ENCODE measurements at regions not wholly inside any gene's neighbourhood (a gene's known extent, or its start where the extent isn't known, plus 50 kb on each side); places are given as distances from the start of the nearest gene placed in this dataset.

DNA sequence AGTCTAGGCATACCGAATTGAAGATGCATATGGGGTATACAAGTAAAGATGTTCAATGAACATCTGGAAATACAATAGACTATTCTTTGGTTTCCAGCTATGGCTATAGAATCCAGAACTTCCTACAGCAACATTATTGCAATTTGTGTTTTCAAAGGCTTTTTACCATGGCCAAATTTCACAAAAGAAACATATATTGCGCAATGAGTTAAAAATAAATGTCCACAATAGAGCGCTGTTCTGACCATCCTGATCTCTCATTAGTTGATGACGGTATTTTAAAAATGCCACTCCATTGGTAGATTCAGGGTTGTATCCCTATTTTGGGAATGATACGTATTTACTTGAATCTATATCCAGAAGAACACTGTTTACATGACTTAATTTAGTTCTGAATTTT, 139.2 kb downstream of the LINC00632 start:
- ATAC-seq, result no peak
- TF ChIP-seq PPARA (CRISPR knock-in tag; IDR thresholded peaks at IDR 0.05; ENCODE audit: borderline replicate concordance), result no peak
- no peak for TF ChIP-seq ZC3H10 (CRISPR knock-in tag; IDR thresholded peaks at IDR 0.05)
- TF ChIP-seq TOX (CRISPR knock-in tag; IDR thresholded peaks at IDR 0.05; ENCODE audit: borderline replicate concordance), result no peak
- no peak for TF ChIP-seq ZNF8 (CRISPR knock-in tag; IDR thresholded peaks at IDR 0.05)
- no peak for TF ChIP-seq ZFP30 (CRISPR knock-in tag; IDR thresholded peaks at IDR 0.05)
- TF ChIP-seq, protein P1, sequence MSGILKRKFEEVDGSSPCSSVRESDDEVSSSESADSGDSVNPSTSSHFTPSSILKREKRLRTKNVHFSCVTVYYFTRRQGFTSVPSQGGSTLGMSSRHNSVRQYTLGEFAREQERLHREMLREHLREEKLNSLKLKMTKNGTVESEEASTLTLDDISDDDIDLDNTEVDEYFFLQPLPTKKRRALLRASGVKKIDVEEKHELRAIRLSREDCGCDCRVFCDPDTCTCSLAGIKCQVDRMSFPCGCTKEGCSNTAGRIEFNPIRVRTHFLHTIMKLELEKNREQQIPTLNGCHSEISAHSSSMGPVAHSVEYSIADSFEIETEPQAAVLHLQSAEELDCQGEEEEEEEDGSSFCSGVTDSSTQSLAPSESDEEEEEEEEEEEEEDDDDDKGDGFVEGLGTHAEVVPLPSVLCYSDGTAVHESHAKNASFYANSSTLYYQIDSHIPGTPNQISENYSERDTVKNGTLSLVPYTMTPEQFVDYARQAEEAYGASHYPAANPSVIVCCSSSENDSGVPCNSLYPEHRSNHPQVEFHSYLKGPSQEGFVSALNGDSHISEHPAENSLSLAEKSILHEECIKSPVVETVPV (CRISPR knock-in tag; IDR thresholded peaks at IDR 0.05), result no peak
- TF ChIP-seq, protein P2, sequence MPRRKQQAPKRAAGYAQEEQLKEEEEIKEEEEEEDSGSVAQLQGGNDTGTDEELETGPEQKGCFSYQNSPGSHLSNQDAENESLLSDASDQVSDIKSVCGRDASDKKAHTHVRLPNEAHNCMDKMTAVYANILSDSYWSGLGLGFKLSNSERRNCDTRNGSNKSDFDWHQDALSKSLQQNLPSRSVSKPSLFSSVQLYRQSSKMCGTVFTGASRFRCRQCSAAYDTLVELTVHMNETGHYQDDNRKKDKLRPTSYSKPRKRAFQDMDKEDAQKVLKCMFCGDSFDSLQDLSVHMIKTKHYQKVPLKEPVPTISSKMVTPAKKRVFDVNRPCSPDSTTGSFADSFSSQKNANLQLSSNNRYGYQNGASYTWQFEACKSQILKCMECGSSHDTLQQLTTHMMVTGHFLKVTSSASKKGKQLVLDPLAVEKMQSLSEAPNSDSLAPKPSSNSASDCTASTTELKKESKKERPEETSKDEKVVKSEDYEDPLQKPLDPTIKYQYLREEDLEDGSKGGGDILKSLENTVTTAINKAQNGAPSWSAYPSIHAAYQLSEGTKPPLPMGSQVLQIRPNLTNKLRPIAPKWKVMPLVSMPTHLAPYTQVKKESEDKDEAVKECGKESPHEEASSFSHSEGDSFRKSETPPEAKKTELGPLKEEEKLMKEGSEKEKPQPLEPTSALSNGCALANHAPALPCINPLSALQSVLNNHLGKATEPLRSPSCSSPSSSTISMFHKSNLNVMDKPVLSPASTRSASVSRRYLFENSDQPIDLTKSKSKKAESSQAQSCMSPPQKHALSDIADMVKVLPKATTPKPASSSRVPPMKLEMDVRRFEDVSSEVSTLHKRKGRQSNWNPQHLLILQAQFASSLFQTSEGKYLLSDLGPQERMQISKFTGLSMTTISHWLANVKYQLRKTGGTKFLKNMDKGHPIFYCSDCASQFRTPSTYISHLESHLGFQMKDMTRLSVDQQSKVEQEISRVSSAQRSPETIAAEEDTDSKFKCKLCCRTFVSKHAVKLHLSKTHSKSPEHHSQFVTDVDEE (CRISPR knock-in tag; IDR thresholded peaks at IDR 0.05), result no peak
- TF ChIP-seq, protein P3, sequence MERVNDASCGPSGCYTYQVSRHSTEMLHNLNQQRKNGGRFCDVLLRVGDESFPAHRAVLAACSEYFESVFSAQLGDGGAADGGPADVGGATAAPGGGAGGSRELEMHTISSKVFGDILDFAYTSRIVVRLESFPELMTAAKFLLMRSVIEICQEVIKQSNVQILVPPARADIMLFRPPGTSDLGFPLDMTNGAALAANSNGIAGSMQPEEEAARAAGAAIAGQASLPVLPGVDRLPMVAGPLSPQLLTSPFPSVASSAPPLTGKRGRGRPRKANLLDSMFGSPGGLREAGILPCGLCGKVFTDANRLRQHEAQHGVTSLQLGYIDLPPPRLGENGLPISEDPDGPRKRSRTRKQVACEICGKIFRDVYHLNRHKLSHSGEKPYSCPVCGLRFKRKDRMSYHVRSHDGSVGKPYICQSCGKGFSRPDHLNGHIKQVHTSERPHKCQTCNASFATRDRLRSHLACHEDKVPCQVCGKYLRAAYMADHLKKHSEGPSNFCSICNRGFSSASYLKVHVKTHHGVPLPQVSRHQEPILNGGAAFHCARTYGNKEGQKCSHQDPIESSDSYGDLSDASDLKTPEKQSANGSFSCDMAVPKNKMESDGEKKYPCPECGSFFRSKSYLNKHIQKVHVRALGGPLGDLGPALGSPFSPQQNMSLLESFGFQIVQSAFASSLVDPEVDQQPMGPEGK (CRISPR knock-in tag; IDR thresholded peaks at IDR 0.05; ENCODE audit: borderline replicate concordance), result no peak
- TF ChIP-seq SNAI2 (CRISPR knock-in tag; IDR thresholded peaks at IDR 0.05), result no peak
- no peak for TF ChIP-seq CSDC2 (CRISPR knock-in tag; IDR thresholded peaks at IDR 0.05)
- no peak for TF ChIP-seq ESRRG (CRISPR knock-in tag; IDR thresholded peaks at IDR 0.05)
- TF ChIP-seq CREB5 (CRISPR knock-in tag; IDR thresholded peaks at IDR 0.05; ENCODE audit: low read depth), result no peak

DNA sequence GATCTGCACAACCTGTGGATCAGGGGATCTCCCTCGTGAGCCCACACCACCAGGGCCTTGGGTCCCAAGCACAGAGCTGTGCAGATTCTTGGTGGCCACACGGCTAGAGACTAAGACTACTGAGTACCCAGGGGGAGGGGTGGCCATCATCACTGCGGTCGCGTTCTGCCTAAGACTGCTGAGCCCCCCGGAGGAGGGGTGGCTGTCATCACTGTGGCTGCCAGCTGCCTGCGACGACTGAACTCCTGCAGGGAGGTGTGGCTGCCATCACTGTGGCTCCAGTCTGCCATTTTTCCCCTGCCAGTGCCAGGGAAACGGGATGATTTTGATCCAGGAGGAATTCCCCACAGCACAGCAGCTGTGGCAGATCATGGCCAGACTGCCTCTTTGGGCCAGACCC, 141.7 kb upstream of the SPANXB1 start:
- no peak for ATAC-seq
- TF ChIP-seq ISL1 (CRISPR knock-in tag; IDR thresholded peaks at IDR 0.05), result no peak
- no peak for TF ChIP-seq ZFP30 (CRISPR knock-in tag; IDR thresholded peaks at IDR 0.05)
- TF ChIP-seq, protein P4, sequence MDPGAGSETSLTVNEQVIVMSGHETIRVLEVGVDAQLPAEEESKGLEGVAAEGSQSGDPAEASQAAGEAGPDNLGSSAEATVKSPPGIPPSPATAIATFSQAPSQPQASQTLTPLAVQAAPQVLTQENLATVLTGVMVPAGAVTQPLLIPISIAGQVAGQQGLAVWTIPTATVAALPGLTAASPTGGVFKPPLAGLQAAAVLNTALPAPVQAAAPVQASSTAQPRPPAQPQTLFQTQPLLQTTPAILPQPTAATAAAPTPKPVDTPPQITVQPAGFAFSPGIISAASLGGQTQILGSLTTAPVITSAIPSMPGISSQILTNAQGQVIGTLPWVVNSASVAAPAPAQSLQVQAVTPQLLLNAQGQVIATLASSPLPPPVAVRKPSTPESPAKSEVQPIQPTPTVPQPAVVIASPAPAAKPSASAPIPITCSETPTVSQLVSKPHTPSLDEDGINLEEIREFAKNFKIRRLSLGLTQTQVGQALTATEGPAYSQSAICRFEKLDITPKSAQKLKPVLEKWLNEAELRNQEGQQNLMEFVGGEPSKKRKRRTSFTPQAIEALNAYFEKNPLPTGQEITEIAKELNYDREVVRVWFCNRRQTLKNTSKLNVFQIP (CRISPR knock-in tag; IDR thresholded peaks at IDR 0.05; ENCODE audit: borderline replicate concordance, low read depth), result no peak
- TF ChIP-seq ESRRG (CRISPR knock-in tag; IDR thresholded peaks at IDR 0.05), result no peak
- TF ChIP-seq, protein P1 (CRISPR knock-in tag; IDR thresholded peaks at IDR 0.05), result no peak
- no peak for TF ChIP-seq PPARA (CRISPR knock-in tag; IDR thresholded peaks at IDR 0.05; ENCODE audit: borderline replicate concordance)
- no peak for TF ChIP-seq SNAI2 (CRISPR knock-in tag; IDR thresholded peaks at IDR 0.05)
- TF ChIP-seq ZNF8 (CRISPR knock-in tag; IDR thresholded peaks at IDR 0.05), result no peak
- TF ChIP-seq ZC3H10 (CRISPR knock-in tag; IDR thresholded peaks at IDR 0.05), result no peak

DNA sequence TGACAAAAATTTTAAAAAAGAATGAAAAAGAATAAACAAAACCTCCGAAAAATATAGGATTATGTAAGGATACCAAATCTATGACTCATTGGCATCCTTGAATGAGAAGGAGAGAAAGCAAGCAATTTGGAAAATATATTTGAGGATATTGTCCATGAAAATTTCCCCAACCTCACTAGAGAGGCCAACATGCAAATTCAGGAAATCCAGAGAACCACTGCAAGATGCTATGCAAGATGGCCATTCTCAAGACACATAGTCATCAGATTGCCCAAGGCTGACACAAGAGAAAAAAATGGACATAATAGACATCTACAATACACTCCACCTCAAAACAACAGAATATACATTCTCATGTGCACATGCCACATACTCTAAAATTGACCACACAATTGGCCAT, 135.9 kb upstream of the SPANXB1 start:
- ATAC-seq, result no peak
- no peak for TF ChIP-seq ARNTL (CRISPR knock-in tag; IDR thresholded peaks at IDR 0.05; ENCODE audit: borderline replicate concordance, low read depth)
- TF ChIP-seq RARB (CRISPR knock-in tag; IDR thresholded peaks at IDR 0.05), result no peak
- no peak for TF ChIP-seq SNAI2 (CRISPR knock-in tag; IDR thresholded peaks at IDR 0.05)
- TF ChIP-seq ZNF70 (CRISPR knock-in tag; IDR thresholded peaks at IDR 0.05), result no peak
- TF ChIP-seq ESRRG (CRISPR knock-in tag; IDR thresholded peaks at IDR 0.05), result no peak
- no peak for TF ChIP-seq PPARA (CRISPR knock-in tag; IDR thresholded peaks at IDR 0.05; ENCODE audit: borderline replicate concordance)
- no peak for TF ChIP-seq BACH2 (CRISPR knock-in tag; IDR thresholded peaks at IDR 0.05; ENCODE audit: borderline replicate concordance)
- TF ChIP-seq, protein P2 (CRISPR knock-in tag; IDR thresholded peaks at IDR 0.05), result no peak
- no peak for TF ChIP-seq ZFP3 (CRISPR knock-in tag; IDR thresholded peaks at IDR 0.05)
- no peak for TF ChIP-seq ZNF8 (CRISPR knock-in tag; IDR thresholded peaks at IDR 0.05)
- TF ChIP-seq GLIS3 (CRISPR knock-in tag; IDR thresholded peaks at IDR 0.05), result no peak
- TF ChIP-seq TCF4 (CRISPR knock-in tag; IDR thresholded peaks at IDR 0.05; ENCODE audit: borderline replicate concordance), result no peak
- TF ChIP-seq ZFP30 (CRISPR knock-in tag; IDR thresholded peaks at IDR 0.05), result no peak
- TF ChIP-seq CSDC2 (CRISPR knock-in tag; IDR thresholded peaks at IDR 0.05), result no peak
- no peak for TF ChIP-seq ISL1 (CRISPR knock-in tag; IDR thresholded peaks at IDR 0.05)
- TF ChIP-seq, protein P4 (CRISPR knock-in tag; IDR thresholded peaks at IDR 0.05; ENCODE audit: borderline replicate concordance, low read depth), result no peak
